OCI-LY7 (cell line): ENCODE measurements at regions not wholly inside any gene's neighbourhood (a gene's known extent, or its start where the extent isn't known, plus 50 kb on each side); places are given as distances from the start of the nearest gene placed in this dataset.

Source experiments
- BruUV-seq: library from RNA; stranded (reverse); fragments of 400-500 nt; replicated peaks from 2 replicates; lab custom pipeline; 2021; lab: Mats Ljungman, UMichigan
- CTCF ChIA-PET: fragments of 300-600 bp; sonication (Branson Sonifier 250); formaldehyde crosslinking; loops from one replicate; lab custom pipeline; 2022; ENCODE audit warnings: antibody characterized with exemption; ENCODE audit not compliant: unreplicated experiment; lab: Charles Lee
- POLR2A ChIA-PET: fragments of 300-600 bp; sonication (Branson Sonifier 250); formaldehyde crosslinking; loops from one replicate; lab custom pipeline; 2022; ENCODE audit warnings: antibody characterized with exemption; lab: Charles Lee
- DNase-seq: peaks from one replicate; pipeline ENCODE4 v3.0.0-alpha.2; 2015; ENCODE audit warnings: low spot score
- H2AFZ ChIP-seq: fragments of 200-600 bp; sonication (generic), shearing (Covaris generic); 2 replicates; pipeline ENCODE4 v1.6.1; 2014; ENCODE audit warnings: mild to moderate bottlenecking, antibody characterized with exemption, low read length, moderate library complexity
- H3K27ac ChIP-seq: fragments of 200-600 bp; sonication (generic); 2 replicates; pipeline ENCODE4 v1.5.1; 2014; ENCODE audit warnings: mixed run types, low read depth, mild to moderate bottlenecking, moderate library complexity, low read length, inconsistent platforms; ENCODE audit not compliant: poor library complexity, severe bottlenecking
- H3K36me3 ChIP-seq: fragments of 200-600 bp; sonication (generic); 2 replicates; pipeline ENCODE4 v1.6.1; 2014; ENCODE audit warnings: mild to moderate bottlenecking, antibody characterized with exemption, low read length, moderate library complexity, mixed read lengths; ENCODE audit not compliant: insufficient read depth
- H3K4me1 ChIP-seq: fragments of 200-600 bp; sonication (generic); 2 replicates; pipeline ENCODE4 v1.5.1; 2014; ENCODE audit warnings: mild to moderate bottlenecking, low read length; ENCODE audit not compliant: insufficient read depth, poor library complexity, severe bottlenecking
- H3K4me2 ChIP-seq: fragments of 200-600 bp; sonication (generic); 2 replicates; pipeline ENCODE4 v1.6.1; 2014; ENCODE audit warnings: mild to moderate bottlenecking, low read length
- H3K4me3 ChIP-seq: fragments of 200-600 bp; sonication (generic); 2 replicates; pipeline ENCODE4 v1.5.1; 2014; ENCODE audit warnings: mild to moderate bottlenecking, low read depth, low read length; ENCODE audit not compliant: poor library complexity, severe bottlenecking
- H3K79me2 ChIP-seq: fragments of 200-600 bp; sonication (generic); 2 replicates; pipeline ENCODE4 v1.6.1; 2016; ENCODE audit warnings: low read depth, mild to moderate bottlenecking, low read length, moderate library complexity, mixed read lengths; ENCODE audit not compliant: insufficient read depth
- H3K9me2 ChIP-seq: fragments of 200-600 bp; sonication (generic); 2 replicates; pipeline ENCODE4 v1.6.1; 2016; ENCODE audit warnings: mild to moderate bottlenecking, low read length, mixed read lengths; ENCODE audit not compliant: insufficient read depth
- H3K9me3 ChIP-seq: fragments of 200-600 bp; sonication (generic); 2 replicates; pipeline ENCODE4 v1.6.1; 2014; ENCODE audit warnings: mild to moderate bottlenecking, mixed run types, low read length, mixed read lengths
- H4K20me1 ChIP-seq: fragments of 200-600 bp; sonication (generic); 2 replicates; pipeline ENCODE4 v1.6.1; 2014; ENCODE audit warnings: mild to moderate bottlenecking, antibody characterized with exemption, low read length, moderate library complexity, mixed read lengths; ENCODE audit not compliant: insufficient read depth
- CTCF ChIP-seq: fragments of 200-600 bp; sonication (generic); conservative IDR thresholded peaks from 2 replicates; pipeline ENCODE4 v1.5.1; 2014; ENCODE audit warnings: mild to moderate bottlenecking, antibody characterized with exemption, low read length, moderate library complexity, mixed read lengths
- EZH2phosphoT487 ChIP-seq: fragments of 200-600 bp; sonication (generic); IDR thresholded peaks from 2 replicates; pipeline ENCODE4 v1.6.1; 2018; ENCODE audit warnings: low read depth, borderline replicate concordance, mild to moderate bottlenecking, mixed run types, antibody characterized with exemption, low read length, moderate library complexity, mixed read lengths
- intact Hi-C: fragments of 100-400 bp; cut with micrococcal nuclease; formaldehyde crosslinking; loops from one replicate; pipeline ENCODE4 v1.10.0; 2022; ENCODE audit not compliant: unreplicated experiment

GRCh38 chr5:135106610-135107471 is 72.8 kb upstream of the PITX1 start:
- no peak overlapping the region for H3K27ac ChIP-seq
- intact Hi-C loops, result no loop called here
- no peaks in the 10 kb centered on the region for H3K79me2 ChIP-seq
- CTCF ChIA-PET, result no interaction called here
- H3K4me1 ChIP-seq, result no peaks in the 10 kb centered on the region
- H3K36me3 ChIP-seq, result no peaks in the 10 kb centered on the region
- H3K9me2 ChIP-seq, result no peaks in the 10 kb centered on the region
- no peak overlapping the region for H2AFZ ChIP-seq
- no peaks in the 10 kb centered on the region for H3K9me3 ChIP-seq
- POLR2A ChIA-PET, result no interaction called here
- no peaks in the 10 kb centered on the region for H4K20me1 ChIP-seq
- H3K4me3 ChIP-seq, result no peak overlapping the region
- TF ChIP-seq EZH2phosphoT487 (no peak), CTCF (no peak)
- no peak overlapping the region for H3K4me2 ChIP-seq
- DNase-seq, result no peak
- BruUV-seq, result no TSS peak

- Histone ChIP-seq H3K4me1 (no peaks in the 10 kb centered on the region), H3K4me2 (no peak overlapping the region), H3K4me3 (no peak overlapping the region), H3K9me3 (no peaks in the 10 kb centered on the region), H2AFZ (no peak overlapping the region), H3K9me2 (no peaks in the 10 kb centered on the region), H4K20me1 (no peaks in the 10 kb centered on the region), H3K36me3 (no peaks in the 10 kb centered on the region), H3K27ac (no peak overlapping the region), H3K79me2 (no peaks in the 10 kb centered on the region)
- no TSS peak for BruUV-seq
- CTCF ChIA-PET, result no interaction called here
- intact Hi-C loops, result no loop called here
- TF ChIP-seq CTCF (no peak), EZH2phosphoT487 (no peak)
- DNase-seq, result no peak
- POLR2A ChIA-PET, result interaction anchor here (0.5 kb wide), 1 partner anchor 508 kb away, joined by 5 read pairs; no protein-coding TSS in a partner anchor
Observed at GRCh38 chr5:135106136-135106535, 72.1 kb upstream of the PITX1 start.

- POLR2A ChIA-PET, result interaction anchor here (0.9 kb wide), 1 partner anchor 12 kb away, joined by 3 read pairs; no protein-coding TSS in a partner anchor
- Histone ChIP-seq H3K4me2 (no peak overlapping the region), H4K20me1 (no peaks in the 10 kb centered on the region), H3K9me2 (no peaks in the 10 kb centered on the region), H2AFZ (no peak overlapping the region), H3K27ac (no peak overlapping the region), H3K4me1 (no peaks in the 10 kb centered on the region), H3K9me3 (no peaks in the 10 kb centered on the region), H3K79me2 (no peaks in the 10 kb centered on the region), H3K36me3 (no peaks in the 10 kb centered on the region), H3K4me3 (no peak overlapping the region)
- intact Hi-C loops, result no loop called here
- DNase-seq, result no peak
- CTCF ChIA-PET, result no interaction called here
- no TSS peak for BruUV-seq
- TF ChIP-seq EZH2phosphoT487 (no peak), CTCF (no peak)
Observed at GRCh38 chr5:135105105-135105484, 71.1 kb upstream of the PITX1 start.
